GM19328 (cell line): ENCODE measurements at regions not wholly inside any gene's neighbourhood (a gene's known extent, or its start where the extent isn't known, plus 50 kb on each side); places are given as distances from the start of the nearest gene placed in this dataset.

Experiments
- ATAC-seq: cut with Tn5 transposase; IDR thresholded peaks from one replicate; pipeline ENCODE4 v1.9.1; 2021; ENCODE audit warnings: mild to moderate bottlenecking, moderate library complexity; ENCODE audit not compliant: unreplicated experiment

GRCh38 chr13:22461854-22462490, 718.8 kb upstream of the SGCG start:
- ATAC-seq = no peak

GRCh38 chr13:22463089-22463488, 717.7 kb upstream of the SGCG start:
- ATAC-seq = no peak

GRCh38 chr13:22468045-22468444, 712.7 kb upstream of the SGCG start:
- no peak for ATAC-seq

- no peak for ATAC-seq
Observed at GRCh38 chr13:22468824-22469223, 712.0 kb upstream of the SGCG start.

GRCh38 chr13:22469452-22469851, 711.3 kb upstream of the SGCG start:
- no peak for ATAC-seq

DNA sequence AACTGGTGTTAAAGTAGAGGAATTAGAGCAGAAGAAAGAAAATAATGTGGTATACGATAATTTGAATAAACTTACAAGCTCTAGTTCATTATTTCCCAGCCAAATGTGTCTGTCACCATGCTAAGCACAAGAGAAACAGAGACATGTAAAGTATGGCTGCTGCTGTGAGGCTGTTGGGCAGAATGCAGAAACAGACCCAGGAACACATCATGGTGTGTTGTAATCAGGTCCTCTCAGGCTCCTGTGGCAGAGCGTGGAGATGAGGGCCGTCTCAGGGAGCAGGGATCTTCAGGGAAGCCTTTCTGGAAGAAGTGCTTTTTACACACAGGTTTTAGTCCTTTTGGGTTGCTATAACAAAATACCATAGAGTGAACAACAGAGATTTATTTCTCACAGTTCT, 710.7 kb upstream of the SGCG start:
- no peak for ATAC-seq

DNA sequence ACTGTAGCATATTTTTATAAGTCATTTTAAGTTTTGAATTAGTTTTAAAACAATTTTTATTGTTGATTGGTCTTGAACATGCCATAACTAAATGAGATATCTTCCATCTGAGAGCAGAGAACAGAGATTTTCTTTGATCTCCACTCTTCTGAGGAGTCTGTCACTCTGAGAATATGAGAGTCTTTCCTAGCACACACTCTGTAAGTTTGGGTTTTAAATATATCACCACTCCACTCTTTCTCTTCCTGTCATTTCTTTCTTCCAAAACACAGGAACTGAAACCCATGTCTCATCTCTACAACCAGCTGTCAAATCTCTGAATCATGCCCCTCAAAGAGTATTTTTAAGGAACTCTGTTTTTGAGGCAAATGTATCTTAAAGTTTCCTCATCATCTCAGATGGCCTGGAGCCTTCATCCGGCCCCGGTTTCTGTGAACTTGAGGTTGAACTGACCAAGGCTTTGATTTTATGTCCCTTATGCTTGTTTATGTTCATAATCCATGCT, 698.2 kb upstream of the SGCG start:
- no peak for ATAC-seq

DNA sequence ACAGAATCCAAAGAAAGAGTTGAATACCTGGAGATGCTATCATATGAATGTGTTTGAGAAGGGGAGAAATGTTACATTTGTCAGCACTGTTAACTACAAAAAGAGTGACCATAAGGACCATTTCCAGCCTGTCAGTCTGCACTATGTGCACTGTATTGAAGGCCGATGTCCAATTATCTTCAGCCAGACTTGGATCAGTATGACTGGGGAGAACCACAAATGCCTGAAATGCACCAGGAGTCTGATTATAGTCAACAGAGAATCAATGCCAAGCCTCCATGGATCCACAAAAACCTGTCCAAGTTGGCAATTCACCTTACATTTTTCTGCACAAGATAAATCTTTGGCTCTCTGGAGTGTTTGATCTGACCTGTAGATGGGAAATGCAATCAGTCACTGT, 697.5 kb upstream of the SGCG start:
- no peak for ATAC-seq

- ATAC-seq = no peak
Observed at GRCh38 chr13:22486490-22486889, 694.3 kb upstream of the SGCG start.

- ATAC-seq = no peak
Observed at GRCh38 chr13:22487932-22488331, 692.8 kb upstream of the SGCG start.

DNA sequence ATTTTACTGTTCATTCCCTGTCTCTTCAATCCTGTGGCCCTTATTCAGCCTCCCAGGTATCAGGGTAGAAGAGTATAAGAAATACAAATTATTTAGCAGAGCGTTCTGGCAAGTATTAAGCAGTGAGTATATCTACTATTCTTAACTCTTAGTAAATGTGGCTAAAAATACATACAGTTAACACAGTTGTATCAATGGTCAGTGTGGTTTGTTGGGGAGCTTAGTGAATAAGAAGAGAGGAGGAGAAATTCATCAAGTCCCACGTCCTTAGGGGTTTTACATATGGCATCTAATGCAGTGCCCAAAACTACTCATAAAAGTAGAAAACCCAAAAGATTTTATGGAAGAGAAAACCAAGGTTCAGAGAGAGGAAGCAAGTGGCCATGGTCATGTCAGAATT, 691.0 kb upstream of the SGCG start:
- no peak for ATAC-seq

GRCh38 chr13:22495819-22496218, 685.0 kb upstream of the SGCG start:
- ATAC-seq = no peak

GRCh38 chr13:22496803-22497508, 683.8 kb upstream of the SGCG start:
- ATAC-seq = no peak

DNA sequence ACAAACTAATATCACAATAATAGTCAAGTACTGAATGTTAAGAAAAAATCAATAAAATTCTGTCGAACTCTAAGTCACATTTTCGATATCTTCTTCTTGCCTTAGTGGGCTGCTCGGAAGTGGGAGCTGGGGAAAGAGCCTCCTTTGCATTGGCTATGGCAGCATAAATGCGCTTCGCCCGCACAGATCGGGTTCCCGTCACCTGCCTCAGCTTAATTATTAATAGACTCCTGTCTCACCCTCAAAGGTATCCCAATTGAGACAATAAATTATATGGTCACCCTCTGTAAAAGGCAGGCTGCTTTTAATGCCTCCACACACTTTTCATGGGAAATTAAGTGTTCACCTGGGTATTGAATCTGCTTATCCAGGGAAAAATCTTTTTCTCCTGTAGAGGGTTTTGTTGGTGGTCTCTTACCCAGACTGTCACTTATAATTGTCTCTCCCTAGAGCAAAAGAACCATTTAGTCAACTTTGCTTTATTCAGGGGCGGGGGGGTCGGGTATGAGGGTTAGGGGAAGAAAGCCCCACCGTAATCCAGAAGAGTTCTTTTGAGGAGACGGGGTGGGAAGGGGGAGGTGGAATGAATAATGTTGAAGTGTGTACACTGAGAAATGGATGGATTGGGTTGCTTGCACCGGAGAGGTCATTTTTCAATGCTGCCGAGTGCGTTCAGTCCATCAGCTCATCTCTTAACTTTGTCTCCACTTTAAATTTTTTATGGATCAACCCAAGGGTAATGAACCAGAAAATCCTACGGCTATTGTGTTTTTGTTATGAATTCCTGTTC, 682.6 kb upstream of the SGCG start:
- ATAC-seq = no peak

- ATAC-seq = no peak
Observed at GRCh38 chr13:22499919-22500318, 680.9 kb upstream of the SGCG start.

- ATAC-seq = no peak
Observed at GRCh38 chr13:22505489-22505888, 675.3 kb upstream of the SGCG start.

- ATAC-seq = no peak
Observed at GRCh38 chr13:22506096-22506691, 674.6 kb upstream of the SGCG start.

GRCh38 chr13:22517544-22517943, 663.2 kb upstream of the SGCG start:
- no peak for ATAC-seq

DNA sequence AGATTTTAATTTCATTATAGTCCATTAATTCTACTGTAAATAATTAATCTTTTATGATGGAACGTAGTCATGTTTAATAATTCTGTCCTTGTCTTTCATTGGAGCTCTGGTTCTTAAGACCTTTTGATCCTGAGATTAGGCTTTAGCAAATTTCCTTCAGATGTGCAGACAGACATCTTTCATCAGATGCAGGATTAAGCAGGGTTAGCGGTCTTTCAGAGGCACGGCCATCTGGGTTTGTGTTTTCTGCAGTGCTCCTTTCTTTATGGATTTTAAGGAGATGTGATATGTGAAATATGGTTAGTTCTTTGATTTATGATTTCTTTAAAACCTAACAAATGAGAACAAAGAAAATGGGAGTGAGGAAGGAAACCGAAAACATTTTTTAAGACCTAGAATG, 643.9 kb upstream of the SGCG start:
- ATAC-seq = no peak

- ATAC-seq = no peak
Observed at GRCh38 chr13:22538400-22538799, 642.4 kb upstream of the SGCG start.

DNA sequence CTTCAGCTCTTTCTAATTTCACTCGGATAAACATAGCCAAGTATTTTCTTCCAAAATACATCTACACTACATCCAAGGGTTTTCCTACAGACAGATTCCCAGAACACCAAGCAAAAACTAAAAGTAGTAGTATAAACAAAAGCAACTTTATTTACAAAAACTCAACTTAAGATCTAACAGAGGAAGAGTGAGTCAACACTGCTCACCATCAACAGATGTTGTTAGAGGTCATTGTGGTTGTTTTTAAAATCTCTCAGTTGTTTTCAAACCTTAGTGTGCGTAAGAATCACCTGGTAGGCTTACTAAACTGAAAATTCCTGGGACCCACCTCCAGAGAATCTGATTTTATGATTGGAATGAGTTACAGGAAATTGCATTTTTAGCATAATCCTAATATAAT, 631.7 kb upstream of the SGCG start:
- no peak for ATAC-seq
